ENCODE measurements at regions not wholly inside any gene's neighbourhood (a gene's known extent, or its start where the extent isn't known, plus 50 kb on each side); places are given as distances from the start of the nearest gene placed in this dataset.
"Not testable (repeated sequence)": the region's sequence is repeated elsewhere in the genome, so short reads cannot be mapped to it uniquely, and the experiment has no call there.

DNA sequence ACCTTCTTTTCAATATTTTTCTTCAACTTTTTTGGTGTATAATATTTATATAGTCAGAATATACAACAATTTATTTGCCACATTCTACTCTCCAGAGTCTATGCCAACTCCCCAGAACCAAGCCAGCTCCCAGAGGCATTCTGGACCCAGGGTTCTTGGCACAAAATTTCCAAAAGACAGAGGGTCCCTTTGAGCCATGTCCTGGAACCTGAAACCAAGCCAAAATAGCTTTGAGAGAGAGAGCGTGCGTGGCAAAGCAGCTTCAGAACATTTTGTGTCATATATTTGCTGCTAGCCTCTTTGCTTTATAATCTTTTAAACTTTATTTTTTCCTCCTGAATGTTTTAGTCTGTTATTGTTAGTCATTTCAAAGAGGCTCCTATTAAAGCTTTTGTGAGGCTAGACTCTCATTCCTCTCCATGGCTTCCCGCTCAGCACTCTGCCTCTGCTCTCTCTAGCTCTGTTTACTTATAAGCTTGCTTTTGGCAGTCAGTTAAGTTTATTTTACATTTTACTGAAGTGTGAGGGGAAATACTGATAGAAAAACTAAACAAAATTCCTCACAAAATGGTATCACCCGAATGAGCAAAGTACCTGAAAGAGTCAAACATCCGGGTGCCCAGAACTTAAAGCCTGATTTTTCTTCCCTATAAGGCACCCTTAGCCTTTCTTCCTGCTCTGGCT is 605.1 kb upstream of the ID4 start:
- Histone ChIP-seq H3K4me3 (ENCODE audit: insufficient read depth, low read length, poor library complexity, severe bottlenecking) (no peak overlapping the region), H3K9me3 (ENCODE audit: insufficient read depth, low read length) (no peaks in the 10 kb centered on the region; the same call in 1 of the 2 replicates), H3F3A (ENCODE audit: insufficient read depth) (no peaks in the 10 kb centered on the region), H3K36me3 (ENCODE audit: low read length) (peaks cover 3% of the 10 kb centered on the region; the same call in 1 of the 2 replicates), H3K4me2 (ENCODE audit: low read depth, low read length, poor library complexity, severe bottlenecking) (no peak overlapping the region), H4K20me1 (ENCODE audit: low read depth, low read length) (no peaks in the 10 kb centered on the region), H2AFZ (ENCODE audit: low read depth, low read length, severe bottlenecking) (no peak overlapping the region), H3K9ac (ENCODE audit: low read length) (no peak overlapping the region), H3K27me3 (ENCODE audit: low read length) (no peaks in the 10 kb centered on the region), H3K27ac (ENCODE audit: low read depth, low read length) (no peak overlapping the region), H3K79me2 (ENCODE audit: insufficient read depth, low read length) (no peaks in the 10 kb centered on the region), H3K9me2 (replicated peaks; ENCODE audit: insufficient read depth, low read length) (no peaks in the 10 kb centered on the region)
- TF ChIP-seq EZH2phosphoT487 (conservative IDR thresholded peaks at IDR 0.05; ENCODE audit: low read length): no peak
- TF ChIP-seq, protein P1, sequence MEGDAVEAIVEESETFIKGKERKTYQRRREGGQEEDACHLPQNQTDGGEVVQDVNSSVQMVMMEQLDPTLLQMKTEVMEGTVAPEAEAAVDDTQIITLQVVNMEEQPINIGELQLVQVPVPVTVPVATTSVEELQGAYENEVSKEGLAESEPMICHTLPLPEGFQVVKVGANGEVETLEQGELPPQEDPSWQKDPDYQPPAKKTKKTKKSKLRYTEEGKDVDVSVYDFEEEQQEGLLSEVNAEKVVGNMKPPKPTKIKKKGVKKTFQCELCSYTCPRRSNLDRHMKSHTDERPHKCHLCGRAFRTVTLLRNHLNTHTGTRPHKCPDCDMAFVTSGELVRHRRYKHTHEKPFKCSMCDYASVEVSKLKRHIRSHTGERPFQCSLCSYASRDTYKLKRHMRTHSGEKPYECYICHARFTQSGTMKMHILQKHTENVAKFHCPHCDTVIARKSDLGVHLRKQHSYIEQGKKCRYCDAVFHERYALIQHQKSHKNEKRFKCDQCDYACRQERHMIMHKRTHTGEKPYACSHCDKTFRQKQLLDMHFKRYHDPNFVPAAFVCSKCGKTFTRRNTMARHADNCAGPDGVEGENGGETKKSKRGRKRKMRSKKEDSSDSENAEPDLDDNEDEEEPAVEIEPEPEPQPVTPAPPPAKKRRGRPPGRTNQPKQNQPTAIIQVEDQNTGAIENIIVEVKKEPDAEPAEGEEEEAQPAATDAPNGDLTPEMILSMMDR (IDR thresholded peaks at IDR 0.05; ENCODE audit: insufficient read depth, low read length, poor library complexity, severe bottlenecking): no peak

DNA sequence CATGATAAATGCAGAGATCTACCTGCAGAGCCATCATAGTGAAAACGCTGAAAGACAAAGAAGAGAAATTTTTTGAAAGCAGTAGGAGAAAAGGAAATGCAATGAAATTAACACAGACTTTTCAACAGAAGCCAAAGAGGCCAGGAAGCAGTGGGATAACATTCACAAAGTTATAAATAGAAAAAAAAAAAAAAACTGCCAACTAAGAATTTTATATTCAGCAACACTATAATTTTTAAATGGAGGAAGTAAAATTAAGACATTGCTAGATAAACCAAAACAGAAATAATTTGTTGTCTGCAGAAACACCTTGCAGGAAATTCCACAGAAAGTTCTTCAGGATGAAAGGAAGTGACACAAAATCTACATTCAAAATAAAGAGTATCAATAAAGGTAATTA is 591.5 kb upstream of the ID4 start:
- H3K27me3 ChIP-seq (ENCODE audit: low read length): no peaks in the 10 kb centered on the region
- no peak overlapping the region for H3K4me3 ChIP-seq (ENCODE audit: insufficient read depth, low read length, poor library complexity, severe bottlenecking)
- peaks cover 4% of the 10 kb centered on the region; the same call in 1 of the 2 replicates for H4K20me1 ChIP-seq (ENCODE audit: low read depth, low read length)
- no peak overlapping the region for H3K27ac ChIP-seq (ENCODE audit: low read depth, low read length)
- no peaks in the 10 kb centered on the region for H3K9me2 ChIP-seq (replicated peaks; ENCODE audit: insufficient read depth, low read length)
- H3K9me3 ChIP-seq (ENCODE audit: insufficient read depth, low read length): peaks cover 7% of the 10 kb centered on the region; the same call in 1 of the 2 replicates
- H2AFZ ChIP-seq (ENCODE audit: low read depth, low read length, severe bottlenecking): no peak overlapping the region
- no peak overlapping the region for H3K9ac ChIP-seq (ENCODE audit: low read length)
- H3F3A ChIP-seq (ENCODE audit: insufficient read depth): no peaks in the 10 kb centered on the region
- H3K79me2 ChIP-seq (ENCODE audit: insufficient read depth, low read length): no peaks in the 10 kb centered on the region
- TF ChIP-seq, protein P1 (IDR thresholded peaks at IDR 0.05; ENCODE audit: insufficient read depth, low read length, poor library complexity, severe bottlenecking): no peak
- no peak for TF ChIP-seq EZH2phosphoT487 (conservative IDR thresholded peaks at IDR 0.05; ENCODE audit: low read length)
- no peak overlapping the region for H3K4me2 ChIP-seq (ENCODE audit: low read depth, low read length, poor library complexity, severe bottlenecking)
- H3K36me3 ChIP-seq (ENCODE audit: low read length): 0 out of 2 replicates have a peak, but pooled peaks cover 2% of the 10 kb centered on the region

DNA sequence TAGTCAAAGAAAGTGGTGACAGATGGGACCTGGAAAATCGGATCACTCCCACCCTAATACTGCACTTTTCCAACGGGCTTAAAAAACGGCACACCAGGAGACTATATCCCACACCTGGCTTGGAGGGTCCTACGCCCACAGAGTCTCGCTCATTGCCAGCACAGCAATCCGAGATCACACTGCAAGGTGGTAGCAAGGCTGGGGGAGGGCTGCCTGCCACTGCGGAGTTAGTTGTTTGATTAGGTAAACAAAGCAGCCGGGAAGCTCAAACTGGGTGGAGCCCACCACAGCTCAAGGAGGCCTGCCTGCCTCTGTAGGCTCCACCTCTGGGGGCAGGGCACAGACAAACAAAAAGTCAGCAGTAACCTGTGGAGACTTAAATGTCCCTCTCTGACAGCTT is 590.0 kb upstream of the ID4 start:
- not testable (repeated sequence) for H3K9me3 ChIP-seq (ENCODE audit: insufficient read depth, low read length); H3F3A ChIP-seq (ENCODE audit: insufficient read depth); H3K27me3 ChIP-seq (ENCODE audit: low read length); H3K4me3 ChIP-seq (ENCODE audit: insufficient read depth, low read length, poor library complexity, severe bottlenecking); H3K79me2 ChIP-seq (ENCODE audit: insufficient read depth, low read length); H4K20me1 ChIP-seq (ENCODE audit: low read depth, low read length); H3K36me3 ChIP-seq (ENCODE audit: low read length); H3K4me2 ChIP-seq (ENCODE audit: low read depth, low read length, poor library complexity, severe bottlenecking); H3K27ac ChIP-seq (ENCODE audit: low read depth, low read length); H3K9ac ChIP-seq (ENCODE audit: low read length); H3K9me2 ChIP-seq (replicated peaks; ENCODE audit: insufficient read depth, low read length); H2AFZ ChIP-seq (ENCODE audit: low read depth, low read length, severe bottlenecking)

DNA sequence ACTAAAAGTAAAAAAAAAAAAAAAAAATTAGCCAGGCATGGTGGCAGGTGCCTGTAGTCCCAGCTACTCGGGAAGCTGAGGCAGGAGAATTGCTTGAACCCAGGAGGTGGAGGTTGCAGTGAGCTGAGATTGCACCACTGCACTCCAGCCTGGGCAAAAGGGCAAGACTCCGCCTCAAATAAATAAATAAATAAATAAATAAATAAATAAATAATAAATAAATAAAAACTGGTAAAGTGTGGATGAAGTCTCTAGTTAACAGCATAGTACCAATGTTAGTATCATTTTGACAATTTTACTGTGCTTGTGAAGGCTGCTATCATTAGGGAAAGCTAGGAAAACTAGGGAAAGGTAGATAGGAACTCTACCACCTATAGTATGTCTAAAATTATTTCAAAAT is 581.0 kb upstream of the ID4 start:
- H3K36me3 ChIP-seq (ENCODE audit: low read length); H3K79me2 ChIP-seq (ENCODE audit: insufficient read depth, low read length); H3K4me2 ChIP-seq (ENCODE audit: low read depth, low read length, poor library complexity, severe bottlenecking); H3K9ac ChIP-seq (ENCODE audit: low read length); H3K27ac ChIP-seq (ENCODE audit: low read depth, low read length); H3K27me3 ChIP-seq (ENCODE audit: low read length); H3F3A ChIP-seq (ENCODE audit: insufficient read depth); H2AFZ ChIP-seq (ENCODE audit: low read depth, low read length, severe bottlenecking); H4K20me1 ChIP-seq (ENCODE audit: low read depth, low read length); H3K9me2 ChIP-seq (replicated peaks; ENCODE audit: insufficient read depth, low read length); H3K9me3 ChIP-seq (ENCODE audit: insufficient read depth, low read length); H3K4me3 ChIP-seq (ENCODE audit: insufficient read depth, low read length, poor library complexity, severe bottlenecking): not testable (repeated sequence)
